ENCODE measurements at regions not wholly inside any gene's neighbourhood (a gene's known extent, or its start where the extent isn't known, plus 50 kb on each side); places are given as distances from the start of the nearest gene placed in this dataset.

DNA sequence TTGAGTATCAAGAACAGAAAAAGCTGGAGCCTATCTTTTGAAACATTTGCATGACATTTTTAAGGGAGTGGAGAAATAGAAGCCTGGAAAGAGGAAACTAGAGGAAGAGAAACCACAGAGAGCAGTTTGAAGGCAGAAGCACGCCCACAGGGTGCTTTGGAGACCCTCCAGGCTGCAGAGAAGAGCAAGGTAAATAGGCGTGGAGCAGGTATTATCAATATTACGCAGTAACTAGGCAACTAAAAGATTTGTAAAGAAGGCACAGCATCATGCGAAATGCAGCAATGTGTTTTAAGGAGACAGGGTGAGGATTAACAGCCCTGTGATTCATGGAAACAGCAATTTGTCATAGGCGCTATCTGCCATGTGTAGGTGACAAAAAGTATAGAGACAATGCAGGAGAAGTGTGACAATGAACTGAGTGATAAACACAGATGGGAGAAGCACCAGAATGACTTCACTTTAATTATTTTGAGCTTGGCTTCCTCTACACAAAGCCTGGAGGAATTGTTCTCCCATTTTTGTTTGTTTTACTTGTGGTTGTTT, 281.2 kb downstream of the BRINP1 start:
- FAIRE-seq (no peak), DNase-seq (ENCODE audit: low read depth, low spot score) (no peak)
- Histone ChIP-seq H3K9me3 (ENCODE audit: control insufficient read depth, low read depth, low read length) (no peaks in the 10 kb centered on the region), H2AFZ (ENCODE audit: control insufficient read depth, low read length) (no peak overlapping the region), H3K4me2 (ENCODE audit: control insufficient read depth, extremely low read depth, insufficient read depth, low read depth, low read length) (no peak overlapping the region), H3K27ac (ENCODE audit: control insufficient read depth, insufficient read depth, low read length) (no peak overlapping the region), H3K4me1 (ENCODE audit: control insufficient read depth, extremely low read depth, insufficient read depth, low read length) (no peaks in the 10 kb centered on the region), H3K9me1 (ENCODE audit: control insufficient read depth, extremely low read depth, insufficient read depth, low read length) (no peaks in the 10 kb centered on the region), H3K9ac (ENCODE audit: control insufficient read depth, extremely low read depth, insufficient read depth, low read length) (no peak overlapping the region), H3K36me3 (ENCODE audit: control insufficient read depth in 2 of 2, extremely low read depth in 1 of 2, insufficient read depth in 2 of 2, low read length in 2 of 2) (no peaks in the 10 kb centered on the region), H3K4me3 (ENCODE audit: control insufficient read depth in 2 of 3, extremely low read depth in 1 of 3, insufficient read depth in 2 of 3, low read depth in 1 of 3, low read length in 3 of 3) (no peak overlapping the region), H3K79me2 (ENCODE audit: control insufficient read depth, insufficient read depth, low read length) (no peaks in the 10 kb centered on the region), H3K27me3 (ENCODE audit: control insufficient read depth, extremely low read depth, insufficient read depth, low read length) (no peaks in the 10 kb centered on the region), H4K20me1 (ENCODE audit: control insufficient read depth, extremely low read depth, insufficient read depth, low read length) (no peaks in the 10 kb centered on the region)
- TF ChIP-seq EZH2 (IDR thresholded peaks at IDR 0.05; ENCODE audit: low read length), result no peak
- TF ChIP-seq, protein P1, sequence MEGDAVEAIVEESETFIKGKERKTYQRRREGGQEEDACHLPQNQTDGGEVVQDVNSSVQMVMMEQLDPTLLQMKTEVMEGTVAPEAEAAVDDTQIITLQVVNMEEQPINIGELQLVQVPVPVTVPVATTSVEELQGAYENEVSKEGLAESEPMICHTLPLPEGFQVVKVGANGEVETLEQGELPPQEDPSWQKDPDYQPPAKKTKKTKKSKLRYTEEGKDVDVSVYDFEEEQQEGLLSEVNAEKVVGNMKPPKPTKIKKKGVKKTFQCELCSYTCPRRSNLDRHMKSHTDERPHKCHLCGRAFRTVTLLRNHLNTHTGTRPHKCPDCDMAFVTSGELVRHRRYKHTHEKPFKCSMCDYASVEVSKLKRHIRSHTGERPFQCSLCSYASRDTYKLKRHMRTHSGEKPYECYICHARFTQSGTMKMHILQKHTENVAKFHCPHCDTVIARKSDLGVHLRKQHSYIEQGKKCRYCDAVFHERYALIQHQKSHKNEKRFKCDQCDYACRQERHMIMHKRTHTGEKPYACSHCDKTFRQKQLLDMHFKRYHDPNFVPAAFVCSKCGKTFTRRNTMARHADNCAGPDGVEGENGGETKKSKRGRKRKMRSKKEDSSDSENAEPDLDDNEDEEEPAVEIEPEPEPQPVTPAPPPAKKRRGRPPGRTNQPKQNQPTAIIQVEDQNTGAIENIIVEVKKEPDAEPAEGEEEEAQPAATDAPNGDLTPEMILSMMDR (optimal IDR thresholded peaks at IDR 0.05 in 1 of 3, IDR thresholded peaks at IDR 0.05 in 1 of 3, conservative IDR thresholded peaks at IDR 0.05 in 1 of 3; ENCODE audit: extremely low read depth in 1 of 3, insufficient read depth in 2 of 3, low read length in 3 of 3), result no peak
- dilution Hi-C loops (cut with MboI; ENCODE audit: extremely low pct_ligation_motif_present, low sequenced_read_pairs), result no loop called here

DNA sequence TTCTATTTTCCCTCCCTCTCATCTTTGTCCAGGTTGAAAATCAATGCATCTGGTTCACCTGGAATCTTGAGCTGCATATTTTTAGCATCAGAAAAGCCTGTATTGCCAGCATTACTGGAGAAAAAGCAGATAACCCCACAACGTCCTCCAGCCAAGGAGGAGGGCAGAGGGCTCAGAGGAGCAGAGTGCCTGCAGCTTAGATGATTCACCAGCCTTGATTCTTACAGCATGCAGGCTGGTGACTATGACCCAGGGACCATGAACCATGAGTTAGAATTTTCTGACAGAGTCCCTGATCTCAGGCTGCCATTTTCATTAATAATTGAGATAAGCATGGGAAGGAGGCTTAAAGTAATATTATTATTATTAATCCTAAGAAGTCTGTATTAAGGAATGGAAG, 278.2 kb downstream of the BRINP1 start:
- Histone ChIP-seq H3K9me1 (ENCODE audit: control insufficient read depth, extremely low read depth, insufficient read depth, low read length) (no peaks in the 10 kb centered on the region), H3K4me2 (ENCODE audit: control insufficient read depth, extremely low read depth, insufficient read depth, low read depth, low read length) (no peak overlapping the region), H3K9ac (ENCODE audit: control insufficient read depth, extremely low read depth, insufficient read depth, low read length) (no peak overlapping the region), H3K4me1 (ENCODE audit: control insufficient read depth, extremely low read depth, insufficient read depth, low read length) (no peaks in the 10 kb centered on the region), H3K9me3 (ENCODE audit: control insufficient read depth, low read depth, low read length) (no peaks in the 10 kb centered on the region), H3K27ac (ENCODE audit: control insufficient read depth, insufficient read depth, low read length) (no peak overlapping the region), H3K36me3 (ENCODE audit: control insufficient read depth in 2 of 2, extremely low read depth in 1 of 2, insufficient read depth in 2 of 2, low read length in 2 of 2) (no peaks in the 10 kb centered on the region), H3K4me3 (ENCODE audit: control insufficient read depth in 2 of 3, extremely low read depth in 1 of 3, insufficient read depth in 2 of 3, low read depth in 1 of 3, low read length in 3 of 3) (no peak overlapping the region), H2AFZ (ENCODE audit: control insufficient read depth, low read length) (no peak overlapping the region), H3K79me2 (ENCODE audit: control insufficient read depth, insufficient read depth, low read length) (no peaks in the 10 kb centered on the region), H3K27me3 (ENCODE audit: control insufficient read depth, extremely low read depth, insufficient read depth, low read length) (no peaks in the 10 kb centered on the region), H4K20me1 (ENCODE audit: control insufficient read depth, extremely low read depth, insufficient read depth, low read length) (no peaks in the 10 kb centered on the region)
- DNase-seq (ENCODE audit: low read depth, low spot score) (no peak), FAIRE-seq (no peak)
- no peak for TF ChIP-seq EZH2 (IDR thresholded peaks at IDR 0.05; ENCODE audit: low read length)
- TF ChIP-seq, protein P1 (optimal IDR thresholded peaks at IDR 0.05 in 1 of 3, IDR thresholded peaks at IDR 0.05 in 1 of 3, conservative IDR thresholded peaks at IDR 0.05 in 1 of 3; ENCODE audit: extremely low read depth in 1 of 3, insufficient read depth in 2 of 3, low read length in 3 of 3), result no peak
- dilution Hi-C loops (cut with MboI; ENCODE audit: extremely low pct_ligation_motif_present, low sequenced_read_pairs), result no loop called here
